NB4 (cell line): ENCODE measurements at regions not wholly inside any gene's neighbourhood (a gene's known extent, or its start where the extent isn't known, plus 50 kb on each side); places are given as distances from the start of the nearest gene placed in this dataset.

Experiments
- DNase-seq: peaks from one replicate; pipeline ENCODE4 v3.0.0; 2010; ENCODE audit warnings: low read depth
- H3K4me3 ChIP-seq: one replicate; pipeline ENCODE4 v1.5.1; 2011; ENCODE audit warnings: mild to moderate bottlenecking, low read depth, low read length, moderate library complexity
- CTCF ChIP-seq: IDR thresholded peaks from one replicate; pipeline ENCODE4 v1.5.1; 2012; ENCODE audit warnings: low read depth, low read length
- MAX ChIP-seq: IDR thresholded peaks from 2 replicates; pipeline ENCODE4 v1.6.1; 2011; ENCODE audit warnings: low read depth, low read length
- MYC ChIP-seq: IDR thresholded peaks from 2 replicates; pipeline ENCODE4 v1.6.1; 2011; ENCODE audit warnings: low read depth, low read length
- POLR2A ChIP-seq: IDR thresholded peaks from 2 replicates; pipeline ENCODE4 v1.6.1; 2011; ENCODE audit warnings: mild to moderate bottlenecking; ENCODE audit not compliant: insufficient read length; ENCODE audit errors: extremely low read depth

DNA sequence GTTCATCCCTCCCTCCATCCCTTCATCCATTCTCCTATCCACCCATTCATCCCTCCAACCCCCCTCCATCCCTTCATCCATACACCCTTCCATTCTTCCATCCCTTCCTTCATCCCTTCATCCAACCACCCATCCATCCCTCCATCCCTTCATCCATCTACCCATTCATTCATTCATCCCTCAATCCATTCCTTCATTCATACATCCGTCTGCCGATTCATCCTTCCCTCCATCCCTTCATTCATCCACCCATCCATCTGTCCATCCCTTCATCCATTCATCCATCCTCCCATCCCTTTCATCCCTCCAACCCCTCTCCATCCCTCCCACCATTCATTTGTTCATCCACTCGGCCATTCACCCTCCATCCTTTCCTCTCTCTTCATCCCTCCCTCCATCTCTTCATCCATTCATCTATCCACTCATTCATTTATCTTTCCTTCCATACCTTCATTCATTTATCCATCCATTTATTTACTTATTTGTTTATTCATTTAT lies 95.7 kb downstream of the FOXL1 start:
- TF ChIP-seq MAX (no peak), POLR2A (no peak), CTCF (no peak), MYC (no peak)

DNA sequence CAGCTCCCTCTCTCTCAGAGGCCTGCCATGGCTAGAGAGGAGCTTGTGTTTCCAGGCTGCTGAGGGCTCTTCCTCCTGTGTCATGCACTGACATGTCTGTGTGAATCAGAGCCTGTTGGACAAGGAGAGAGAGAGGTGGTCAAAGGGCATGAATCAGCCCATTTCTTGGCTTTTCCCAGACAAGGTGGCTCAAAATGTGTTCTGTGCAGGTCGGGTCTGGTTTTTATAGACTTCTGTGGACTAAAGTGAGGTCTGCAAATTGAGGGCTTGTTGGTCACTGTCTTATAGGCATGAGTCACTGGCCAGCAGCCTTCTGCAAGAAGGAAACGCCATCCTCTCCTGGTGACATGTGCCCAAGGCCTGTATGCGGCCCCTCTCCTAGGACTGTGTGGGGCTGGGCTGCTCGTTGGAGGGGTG lies 97.9 kb downstream of the FOXL1 start:
- H3K4me3 ChIP-seq = no peak overlapping the region
- no peak for DNase-seq
- TF ChIP-seq MAX = no peak
- no peak for TF ChIP-seq MYC
- TF ChIP-seq CTCF = no peak

More for the DNA sequence above, 95.7 kb downstream of the FOXL1 start:
- DNase-seq = no peak
- H3K4me3 ChIP-seq = no peak overlapping the region

DNA sequence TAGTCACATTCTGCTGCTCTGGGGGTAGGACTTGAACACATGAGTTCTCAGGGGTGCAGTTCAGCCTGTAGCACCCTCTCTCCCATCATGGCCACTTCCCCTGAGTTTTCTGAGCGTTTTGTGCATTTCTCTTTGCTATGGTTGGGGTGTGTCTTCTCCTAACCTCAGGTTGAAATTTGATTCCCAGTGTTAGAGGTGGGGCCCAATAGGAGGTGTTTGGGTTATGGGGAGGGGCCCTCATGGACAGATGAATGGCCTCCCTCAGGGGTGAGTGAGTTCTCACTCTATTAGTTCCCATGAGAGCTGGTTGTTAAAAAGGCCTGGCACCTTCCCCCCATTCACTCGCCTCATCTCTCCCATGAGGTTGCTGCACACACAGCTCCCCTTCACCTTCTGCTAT lies 101.1 kb downstream of the FOXL1 start:
- TF ChIP-seq MAX (no peak), POLR2A (no peak), CTCF (no peak), MYC (no peak)
- H3K4me3 ChIP-seq = no peak overlapping the region
- DNase-seq = no peak

GRCh38 chr16:86680162-86680561 lies 101.8 kb downstream of the FOXL1 start:
- DNase-seq = no peak

GRCh38 chr16:86680661-86681030 lies 102.3 kb downstream of the FOXL1 start:
- TF ChIP-seq MAX (no peak), POLR2A (no peak), CTCF (no peak), MYC (no peak)
- no peak for DNase-seq
- H3K4me3 ChIP-seq = no peak overlapping the region

More at GRCh38 chr16:86680162-86680561, 101.8 kb downstream of the FOXL1 start:
- TF ChIP-seq CTCF (no peak), MYC (no peak), MAX (no peak), POLR2A (no peak)
- H3K4me3 ChIP-seq = no peak overlapping the region
